GM23338 (cell line): ENCODE measurements at regions not wholly inside any gene's neighbourhood (a gene's known extent, or its start where the extent isn't known, plus 50 kb on each side); places are given as distances from the start of the nearest gene placed in this dataset.

Experiments
- ATAC-seq: fragments of 200-7000 bp; cut with Tn5 transposase; 3 replicates; pipeline ENCODE4 v1.9.1; 2020
- DNase-seq: peaks from one replicate; pipeline ENCODE4 v3.0.0-alpha.2; 2015; ENCODE audit warnings: low spot score
- H2AFZ ChIP-seq: fragments of 200-600 bp; sonication (generic); 2 replicates; pipeline ENCODE4 v1.8.0; 2016; ENCODE audit warnings: antibody characterized with exemption, mild to moderate bottlenecking, moderate library complexity
- H3F3A ChIP-seq: fragments of 200-600 bp; sonication (generic); replicated peaks from 2 replicates; pipeline ENCODE4 v1.8.0; 2017; ENCODE audit warnings: antibody characterized with exemption, mixed run types, low read depth
- H3K27ac ChIP-seq: fragments of 200-600 bp; sonication (generic); 2 replicates; pipeline ENCODE4 v1.6.1; 2016; ENCODE audit warnings: low read depth
- H3K27me3 ChIP-seq: fragments of 200-600 bp; sonication (generic); 2 replicates; pipeline ENCODE4 v1.8.0; 2016; ENCODE audit warnings: mild to moderate bottlenecking, mixed run types, moderate library complexity; ENCODE audit not compliant: insufficient read depth
- H3K36me3 ChIP-seq: fragments of 200-600 bp; sonication (generic); 2 replicates; pipeline ENCODE4 v1.8.0; 2016; ENCODE audit warnings: mild to moderate bottlenecking; ENCODE audit not compliant: insufficient read depth
- H3K4me1 ChIP-seq: fragments of 200-600 bp; sonication (generic); 2 replicates; pipeline ENCODE4 v1.8.0; 2016; ENCODE audit warnings: mild to moderate bottlenecking, moderate library complexity; ENCODE audit not compliant: insufficient read depth
- H3K4me2 ChIP-seq: fragments of 200-600 bp; sonication (generic); 2 replicates; pipeline ENCODE4 v1.7.1; 2017; ENCODE audit warnings: mixed run types
- H3K4me3 ChIP-seq: fragments of 200-600 bp; sonication (generic); 2 replicates; pipeline ENCODE4 v1.6.1; 2016; ENCODE audit warnings: mixed run types
- H3K79me2 ChIP-seq: fragments of 200-600 bp; sonication (generic); replicated peaks from 2 replicates; pipeline ENCODE4 v1.8.0; 2017; ENCODE audit warnings: mild to moderate bottlenecking; ENCODE audit not compliant: insufficient read depth
- H3K9me2 ChIP-seq: fragments of 200-600 bp; sonication (generic); 2 replicates; pipeline ENCODE4 v1.8.0; 2017; ENCODE audit not compliant: insufficient read depth
- H4K20me1 ChIP-seq: fragments of 200-600 bp; sonication (generic); replicated peaks from 2 replicates; pipeline ENCODE4 v1.8.0; 2017; ENCODE audit warnings: mild to moderate bottlenecking; ENCODE audit not compliant: insufficient read depth
- H3K27ac Mint-ChIP-seq: 2 replicates; pipeline ENCODE4 v1.8.0; 2020; ENCODE audit warnings: inconsistent platforms, mild to moderate bottlenecking, moderate library complexity, mixed read lengths
- H3K27me3 Mint-ChIP-seq: 3 replicates; pipeline ENCODE4 v1.8.0; 2022; ENCODE audit warnings: low read depth, mild to moderate bottlenecking, moderate library complexity, mixed read lengths, inconsistent platforms; ENCODE audit not compliant: insufficient read depth, poor library complexity
- H3K36me3 Mint-ChIP-seq: 3 replicates; pipeline ENCODE4 v1.8.0; 2021; ENCODE audit warnings: low read depth, mild to moderate bottlenecking, inconsistent platforms, moderate library complexity, mixed read lengths
- H3K4me1 Mint-ChIP-seq: 3 replicates; pipeline ENCODE4 v1.8.0; 2020; ENCODE audit warnings: mild to moderate bottlenecking, inconsistent platforms, mixed read lengths
- H3K4me3 Mint-ChIP-seq: 3 replicates; pipeline ENCODE4 v1.8.0; 2021; ENCODE audit warnings: moderate library complexity, mild to moderate bottlenecking, inconsistent platforms, mixed read lengths
- H3K9me3 Mint-ChIP-seq: 3 replicates; pipeline ENCODE4 v1.8.0; 2020; ENCODE audit warnings: moderate library complexity, mild to moderate bottlenecking, inconsistent platforms, mixed read lengths
- CTCF ChIP-seq, 2 experiments: fragments of 200-600 bp in 1 of 2; sonication (generic) in 1 of 2; conservative IDR thresholded peaks; 2 replicates each; pipeline versions ENCODE4 v1.5.1 to v1.6.1; 2016 to 2017; ENCODE audit warnings: antibody characterized with exemption in 2 of 2, low read depth in 2 of 2, mild to moderate bottlenecking in 2 of 2, moderate library complexity in 1 of 2
- ETS1 ChIP-seq: IDR thresholded peaks from 2 replicates; pipeline ENCODE4 v1.6.1; 2016; ENCODE audit warnings: antibody characterized with exemption
- EZH2phosphoT487 ChIP-seq: fragments of 200-600 bp; sonication (generic); IDR thresholded peaks from one replicate; pipeline ENCODE4 v1.8.1; 2018; ENCODE audit warnings: antibody characterized with exemption; ENCODE audit not compliant: unreplicated experiment
- JUNB ChIP-seq: IDR thresholded peaks from one replicate; pipeline ENCODE4 v1.6.1; 2016; ENCODE audit warnings: antibody characterized with exemption; ENCODE audit not compliant: unreplicated experiment
- NANOG ChIP-seq: IDR thresholded peaks from 2 replicates; pipeline ENCODE4 v1.6.1; 2016; ENCODE audit warnings: antibody characterized with exemption, borderline replicate concordance
- POLR2AphosphoS5 ChIP-seq: IDR thresholded peaks from 2 replicates; pipeline ENCODE4 v1.6.1; 2016; ENCODE audit warnings: antibody characterized with exemption, low read depth
- STAT1 ChIP-seq: IDR thresholded peaks from one replicate; pipeline ENCODE4 v1.6.1; 2016; ENCODE audit warnings: antibody characterized with exemption; ENCODE audit not compliant: unreplicated experiment
- ZNF462 ChIP-seq: fragments of 250-450 bp; sonication (Bioruptor Pico); IDR thresholded peaks from 2 replicates; pipeline ENCODE4 v1.5.0; 2020; ENCODE audit warnings: mild to moderate bottlenecking, moderate library complexity

- TF ChIP-seq CTCF (conservative IDR thresholded peaks at IDR 0.05; ENCODE audit: low read depth in 2 of 2) (no peak), ETS1 (no peak), NANOG (no peak), ZNF462 (CRISPR knock-in tag) (no peak), JUNB (no peak)
Observed at GRCh38 chr7:17070231-17070708, 188.5 kb upstream of the AGR3 start (continued).

- ATAC-seq = no peak
- no peaks in the 10 kb centered on the region; the same call in 2 of the 3 replicates for H3K9me3 Mint-ChIP-seq
- no peak for TF ChIP-seq POLR2AphosphoS5
- TF ChIP-seq STAT1 = no peak
- no peak for TF ChIP-seq EZH2phosphoT487
- TF ChIP-seq JUNB = no peak
Observed at GRCh38 chr7:17071866-17072265, 190.1 kb upstream of the AGR3 start.

More at GRCh38 chr7:17071866-17072265, 190.1 kb upstream of the AGR3 start:
- no peaks in the 10 kb centered on the region for H3K79me2 ChIP-seq
- no peak overlapping the region for H3K27ac Mint-ChIP-seq
- no peak for DNase-seq
- H2AFZ ChIP-seq = no peak overlapping the region
- H3K36me3 Mint-ChIP-seq = no peaks in the 10 kb centered on the region
- H3K4me3 Mint-ChIP-seq = no peak overlapping the region
- no peaks in the 10 kb centered on the region for H3K9me2 ChIP-seq
- no peaks in the 10 kb centered on the region for H3K27me3 Mint-ChIP-seq
- no peaks in the 10 kb centered on the region for H3K36me3 ChIP-seq
- H3K27ac ChIP-seq = no peak overlapping the region
- no peaks in the 10 kb centered on the region for H3K27me3 ChIP-seq
- no peaks in the 10 kb centered on the region for H3K4me1 ChIP-seq
- no peak overlapping the region for H3K4me2 ChIP-seq
- no peaks in the 10 kb centered on the region for H4K20me1 ChIP-seq
- no peak overlapping the region for H3K4me3 ChIP-seq
- no peaks in the 10 kb centered on the region for H3F3A ChIP-seq
- no peaks in the 10 kb centered on the region for H3K4me1 Mint-ChIP-seq
